ENCODE measurements at regions not wholly inside any gene's neighbourhood (a gene's known extent, or its start where the extent isn't known, plus 50 kb on each side); places are given as distances from the start of the nearest gene placed in this dataset.

- TF ChIP-seq CTCF (IDR thresholded peaks at IDR 0.05) (no peak), POLR2A (IDR thresholded peaks at IDR 0.05) (no peak)
These were observed 61.4 kb upstream of the HMCN1 start for GRCh38 chr1:185672719-185673360.
